ENCODE measurements at regions not wholly inside any gene's neighbourhood (a gene's known extent, or its start where the extent isn't known, plus 50 kb on each side); places are given as distances from the start of the nearest gene placed in this dataset.

DNA sequence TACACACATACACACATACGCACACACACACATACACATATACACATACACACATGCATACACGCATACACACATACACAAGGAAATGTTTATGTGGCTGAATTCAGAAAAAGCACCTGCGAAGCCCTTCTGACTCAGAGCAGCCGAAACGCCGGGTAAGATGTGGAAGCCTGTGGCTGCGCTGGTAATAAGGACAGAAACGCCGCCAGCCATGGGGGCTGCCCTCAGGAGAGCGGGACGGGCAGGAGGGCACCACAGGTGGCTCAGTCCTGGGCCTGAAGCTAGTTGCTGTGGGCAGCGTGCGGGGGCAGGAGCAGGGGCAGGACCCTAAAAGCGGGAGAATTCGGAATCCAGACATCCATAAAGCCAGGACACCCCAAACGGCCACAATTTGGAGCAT, 378.3 kb downstream of the BRD1 start:
- TF ChIP-seq, protein P1, sequence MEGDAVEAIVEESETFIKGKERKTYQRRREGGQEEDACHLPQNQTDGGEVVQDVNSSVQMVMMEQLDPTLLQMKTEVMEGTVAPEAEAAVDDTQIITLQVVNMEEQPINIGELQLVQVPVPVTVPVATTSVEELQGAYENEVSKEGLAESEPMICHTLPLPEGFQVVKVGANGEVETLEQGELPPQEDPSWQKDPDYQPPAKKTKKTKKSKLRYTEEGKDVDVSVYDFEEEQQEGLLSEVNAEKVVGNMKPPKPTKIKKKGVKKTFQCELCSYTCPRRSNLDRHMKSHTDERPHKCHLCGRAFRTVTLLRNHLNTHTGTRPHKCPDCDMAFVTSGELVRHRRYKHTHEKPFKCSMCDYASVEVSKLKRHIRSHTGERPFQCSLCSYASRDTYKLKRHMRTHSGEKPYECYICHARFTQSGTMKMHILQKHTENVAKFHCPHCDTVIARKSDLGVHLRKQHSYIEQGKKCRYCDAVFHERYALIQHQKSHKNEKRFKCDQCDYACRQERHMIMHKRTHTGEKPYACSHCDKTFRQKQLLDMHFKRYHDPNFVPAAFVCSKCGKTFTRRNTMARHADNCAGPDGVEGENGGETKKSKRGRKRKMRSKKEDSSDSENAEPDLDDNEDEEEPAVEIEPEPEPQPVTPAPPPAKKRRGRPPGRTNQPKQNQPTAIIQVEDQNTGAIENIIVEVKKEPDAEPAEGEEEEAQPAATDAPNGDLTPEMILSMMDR (conservative IDR thresholded peaks at IDR 0.05; ENCODE audit: low read depth in 2 of 2), result no peak
- TF ChIP-seq EZH2 (IDR thresholded peaks at IDR 0.05; ENCODE audit: low read depth, unreplicated experiment) (no peak), STAT1 (IDR thresholded peaks at IDR 0.05; ENCODE audit: unreplicated experiment) (no peak), EZH2phosphoT487 (IDR thresholded peaks at IDR 0.05; ENCODE audit: unreplicated experiment) (no peak), NANOG (IDR thresholded peaks at IDR 0.05; ENCODE audit: borderline replicate concordance) (no peak), ZNF331 (CRISPR knock-in tag; IDR thresholded peaks at IDR 0.05; ENCODE audit: low read depth) (no peak), JUNB (IDR thresholded peaks at IDR 0.05; ENCODE audit: unreplicated experiment) (no peak)
- TF ChIP-seq, protein P2, sequence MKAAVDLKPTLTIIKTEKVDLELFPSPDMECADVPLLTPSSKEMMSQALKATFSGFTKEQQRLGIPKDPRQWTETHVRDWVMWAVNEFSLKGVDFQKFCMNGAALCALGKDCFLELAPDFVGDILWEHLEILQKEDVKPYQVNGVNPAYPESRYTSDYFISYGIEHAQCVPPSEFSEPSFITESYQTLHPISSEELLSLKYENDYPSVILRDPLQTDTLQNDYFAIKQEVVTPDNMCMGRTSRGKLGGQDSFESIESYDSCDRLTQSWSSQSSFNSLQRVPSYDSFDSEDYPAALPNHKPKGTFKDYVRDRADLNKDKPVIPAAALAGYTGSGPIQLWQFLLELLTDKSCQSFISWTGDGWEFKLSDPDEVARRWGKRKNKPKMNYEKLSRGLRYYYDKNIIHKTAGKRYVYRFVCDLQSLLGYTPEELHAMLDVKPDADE (IDR thresholded peaks at IDR 0.05), result no peak
- TF ChIP-seq, protein P3, sequence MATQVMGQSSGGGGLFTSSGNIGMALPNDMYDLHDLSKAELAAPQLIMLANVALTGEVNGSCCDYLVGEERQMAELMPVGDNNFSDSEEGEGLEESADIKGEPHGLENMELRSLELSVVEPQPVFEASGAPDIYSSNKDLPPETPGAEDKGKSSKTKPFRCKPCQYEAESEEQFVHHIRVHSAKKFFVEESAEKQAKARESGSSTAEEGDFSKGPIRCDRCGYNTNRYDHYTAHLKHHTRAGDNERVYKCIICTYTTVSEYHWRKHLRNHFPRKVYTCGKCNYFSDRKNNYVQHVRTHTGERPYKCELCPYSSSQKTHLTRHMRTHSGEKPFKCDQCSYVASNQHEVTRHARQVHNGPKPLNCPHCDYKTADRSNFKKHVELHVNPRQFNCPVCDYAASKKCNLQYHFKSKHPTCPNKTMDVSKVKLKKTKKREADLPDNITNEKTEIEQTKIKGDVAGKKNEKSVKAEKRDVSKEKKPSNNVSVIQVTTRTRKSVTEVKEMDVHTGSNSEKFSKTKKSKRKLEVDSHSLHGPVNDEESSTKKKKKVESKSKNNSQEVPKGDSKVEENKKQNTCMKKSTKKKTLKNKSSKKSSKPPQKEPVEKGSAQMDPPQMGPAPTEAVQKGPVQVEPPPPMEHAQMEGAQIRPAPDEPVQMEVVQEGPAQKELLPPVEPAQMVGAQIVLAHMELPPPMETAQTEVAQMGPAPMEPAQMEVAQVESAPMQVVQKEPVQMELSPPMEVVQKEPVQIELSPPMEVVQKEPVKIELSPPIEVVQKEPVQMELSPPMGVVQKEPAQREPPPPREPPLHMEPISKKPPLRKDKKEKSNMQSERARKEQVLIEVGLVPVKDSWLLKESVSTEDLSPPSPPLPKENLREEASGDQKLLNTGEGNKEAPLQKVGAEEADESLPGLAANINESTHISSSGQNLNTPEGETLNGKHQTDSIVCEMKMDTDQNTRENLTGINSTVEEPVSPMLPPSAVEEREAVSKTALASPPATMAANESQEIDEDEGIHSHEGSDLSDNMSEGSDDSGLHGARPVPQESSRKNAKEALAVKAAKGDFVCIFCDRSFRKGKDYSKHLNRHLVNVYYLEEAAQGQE (IDR thresholded peaks at IDR 0.05; ENCODE audit: unreplicated experiment), result no peak

Data from GM23338 (cell line).